GM18907 (cell line): ENCODE measurements at regions not wholly inside any gene's neighbourhood (a gene's known extent, or its start where the extent isn't known, plus 50 kb on each side); places are given as distances from the start of the nearest gene placed in this dataset.
"Not testable (repeated sequence)": the region's sequence is repeated elsewhere in the genome, so short reads cannot be mapped to it uniquely, and the experiment has no call there.

Experiments used
- ATAC-seq: cut with Tn5 transposase; IDR thresholded peaks from one replicate; pipeline ENCODE4 v1.9.1; 2021; ENCODE audit warnings: mild to moderate bottlenecking, moderate library complexity; ENCODE audit not compliant: unreplicated experiment

DNA sequence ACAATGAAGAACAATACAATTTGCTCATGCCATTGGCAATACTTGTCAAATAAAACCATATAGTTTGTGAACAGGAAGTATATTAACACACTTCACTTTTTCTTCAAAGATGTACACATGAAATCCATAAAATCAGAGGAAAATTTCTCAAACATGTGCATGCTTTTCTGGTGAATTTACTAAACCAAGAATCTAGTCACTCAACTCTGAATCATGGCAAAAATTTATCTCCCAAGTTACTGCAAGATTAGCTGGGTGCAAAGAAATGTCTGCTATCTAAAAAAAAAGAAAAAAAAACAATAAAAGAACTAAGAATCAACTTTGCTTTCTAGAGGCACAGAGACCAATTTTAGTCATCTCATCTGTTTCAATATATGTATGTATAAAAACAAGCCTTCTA, 419.2 kb downstream of the NR4A2 start:
- no peak for ATAC-seq

DNA sequence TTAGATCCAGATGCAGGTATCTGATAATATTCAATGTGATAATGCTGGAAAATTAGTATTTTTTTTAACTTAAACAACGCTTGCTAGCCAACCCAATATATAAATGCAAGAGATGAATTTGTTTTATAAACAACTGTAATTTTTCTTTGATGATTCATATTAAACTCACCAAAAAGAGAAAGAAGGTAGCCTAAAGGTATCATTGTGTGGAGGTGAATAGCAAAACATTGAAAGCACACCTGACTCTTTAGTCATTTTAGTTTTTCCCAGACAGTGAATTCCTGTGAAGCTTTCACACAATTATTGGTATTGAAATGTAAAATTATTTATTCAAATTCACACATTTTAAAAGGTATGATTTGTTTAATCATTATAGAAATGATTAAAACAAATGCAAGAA, 424.0 kb downstream of the NR4A2 start:
- no peak for ATAC-seq

- ATAC-seq = no peak
Observed at GRCh38 chr2:155907211-155907610, 425.3 kb downstream of the NR4A2 start.

GRCh38 chr2:155905657-155906056, 426.9 kb downstream of the NR4A2 start:
- ATAC-seq = no peak

- no peak for ATAC-seq
Observed at GRCh38 chr2:155904720-155905119, 427.8 kb downstream of the NR4A2 start.

DNA sequence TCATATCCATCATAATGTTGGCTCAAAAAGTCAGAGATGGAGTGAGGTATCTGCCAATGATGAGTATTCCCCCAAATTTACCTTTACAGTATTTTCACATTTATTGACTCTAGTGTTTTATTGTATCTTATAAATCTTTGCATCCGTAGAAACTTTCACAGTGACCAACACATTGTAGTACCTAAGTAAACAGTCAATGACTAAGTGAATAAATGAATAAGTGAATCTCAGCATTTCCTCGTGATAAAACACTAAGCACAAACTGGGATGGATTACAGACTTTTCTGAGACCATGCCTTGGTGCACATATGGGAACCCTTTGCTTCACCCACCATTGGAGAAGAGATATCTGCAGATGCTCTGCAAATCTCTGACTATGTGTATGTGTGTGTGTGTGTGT, 429.9 kb downstream of the NR4A2 start:
- no peak for ATAC-seq

GRCh38 chr2:155895016-155895415, 437.5 kb downstream of the NR4A2 start:
- no peak for ATAC-seq

DNA sequence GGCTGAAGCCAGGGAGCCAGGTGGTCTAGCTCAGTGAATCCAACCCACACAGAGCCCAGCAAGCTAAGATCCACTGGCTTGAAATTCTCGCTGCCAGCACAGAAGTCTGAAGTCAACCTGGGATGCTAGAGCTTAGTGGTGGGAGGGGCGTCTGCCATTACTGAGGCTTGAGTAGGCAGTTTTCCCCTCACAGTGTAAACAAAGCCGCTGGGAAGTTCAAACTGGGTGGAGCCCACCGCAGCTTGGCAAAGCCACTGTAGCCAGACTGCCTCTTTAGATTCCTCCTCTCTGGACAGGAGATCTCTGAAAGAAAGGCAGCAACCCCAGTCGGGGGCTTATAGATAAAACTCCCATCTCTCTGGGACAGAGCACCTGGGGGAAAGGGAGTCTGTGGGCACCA, 452.1 kb downstream of the NR4A2 start:
- ATAC-seq = not testable (repeated sequence)

GRCh38 chr2:155879900-155880299, 452.6 kb downstream of the NR4A2 start:
- not testable (repeated sequence) for ATAC-seq

DNA sequence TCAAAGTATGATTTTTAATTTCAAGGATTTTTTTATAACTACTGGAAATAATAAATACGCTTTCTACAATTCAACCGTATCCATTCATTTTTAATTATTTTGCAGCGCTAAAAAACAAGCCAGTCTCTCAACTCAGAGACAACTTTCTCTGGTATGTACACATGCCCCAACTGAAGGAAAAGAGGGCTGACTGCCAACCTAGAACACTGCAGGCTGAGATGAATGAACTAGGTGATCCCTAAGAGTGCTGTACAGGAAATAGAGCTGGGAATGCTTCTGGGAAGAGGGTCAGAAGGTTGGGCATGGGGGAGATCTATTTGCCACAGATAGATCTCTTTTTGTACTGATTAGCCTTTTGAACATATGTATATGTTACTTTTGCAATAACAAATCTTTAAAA, 460.1 kb downstream of the NR4A2 start:
- ATAC-seq = no peak

- no peak for ATAC-seq
Observed at GRCh38 chr2:155871940-155872339, 460.6 kb downstream of the NR4A2 start.

DNA sequence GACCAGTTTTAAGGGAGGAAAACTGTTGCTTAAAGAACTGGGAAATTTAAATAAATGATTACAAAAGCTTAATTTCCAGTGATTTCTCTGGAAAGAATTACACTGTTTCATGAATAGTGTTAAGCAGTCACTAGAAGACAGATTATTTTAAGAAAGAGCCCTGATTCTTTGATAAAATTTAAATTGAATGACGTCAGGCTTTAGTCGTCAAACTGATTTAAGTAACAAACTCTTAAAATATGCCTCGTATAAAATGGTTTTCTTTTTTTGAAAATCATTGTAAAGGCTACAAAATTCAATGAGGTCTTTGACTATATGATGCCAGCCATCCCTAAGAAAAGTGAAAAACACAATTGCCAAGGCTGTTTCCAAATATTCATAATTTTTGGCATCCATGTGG, 465.0 kb downstream of the NR4A2 start:
- no peak for ATAC-seq

DNA sequence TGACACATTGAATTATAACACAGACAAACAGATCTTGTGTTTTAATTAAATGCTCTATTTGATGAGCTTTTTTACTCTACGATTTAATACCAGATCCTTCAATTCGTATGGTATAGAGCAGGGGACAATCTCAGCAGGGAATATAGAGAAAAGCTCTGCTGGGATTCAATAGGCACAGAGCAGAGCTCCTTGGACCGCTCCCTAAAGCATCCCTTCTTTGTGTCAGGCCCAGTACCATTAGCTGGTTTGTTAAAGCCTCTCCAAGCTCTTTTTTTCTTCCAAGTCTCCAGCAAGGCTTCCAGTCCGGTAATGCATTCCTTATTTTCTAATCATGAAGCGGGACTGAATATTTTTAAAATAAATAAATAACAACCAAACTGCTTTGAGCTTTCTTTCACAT, 466.0 kb downstream of the NR4A2 start:
- no peak for ATAC-seq

DNA sequence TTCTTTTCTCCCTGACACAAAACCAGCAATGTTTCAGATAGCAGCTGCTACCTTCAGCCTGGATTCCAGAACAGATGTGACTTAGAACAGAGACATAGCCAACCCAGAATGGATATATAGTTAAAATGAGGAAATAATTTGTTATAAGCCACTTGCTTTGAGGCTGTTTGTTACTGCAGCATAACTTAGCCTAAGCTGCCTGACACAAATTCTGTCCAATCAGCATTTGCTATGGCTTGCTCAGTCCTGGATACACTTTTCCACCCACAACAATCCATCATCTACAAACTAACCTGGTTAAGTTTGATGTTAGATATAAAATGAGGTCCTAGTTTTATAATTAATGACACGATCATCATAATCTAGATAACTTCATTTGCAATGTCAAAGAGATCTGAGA, 480.4 kb downstream of the NR4A2 start:
- no peak for ATAC-seq

DNA sequence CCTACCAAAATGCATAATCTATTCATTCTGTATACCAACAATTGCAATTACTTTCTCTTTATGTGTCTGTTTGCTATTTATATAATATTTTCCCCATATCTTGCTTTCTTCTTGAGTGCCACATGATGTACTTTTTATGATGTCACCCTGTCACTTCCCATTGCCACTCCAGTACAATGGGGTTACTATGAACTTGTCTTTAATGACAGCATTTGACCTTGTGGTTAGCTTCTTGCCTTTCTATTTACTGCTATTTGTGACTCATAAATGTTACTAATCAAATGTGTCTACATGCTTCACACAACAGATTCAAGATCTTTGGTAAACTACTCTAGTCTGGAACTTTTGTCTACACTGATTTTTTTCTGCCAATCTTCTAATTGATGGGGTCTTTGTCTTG, 486.3 kb downstream of the NR4A2 start:
- ATAC-seq = peak; percentile 67

GRCh38 chr2:155844461-155844860, 488.1 kb downstream of the NR4A2 start:
- no peak for ATAC-seq

DNA sequence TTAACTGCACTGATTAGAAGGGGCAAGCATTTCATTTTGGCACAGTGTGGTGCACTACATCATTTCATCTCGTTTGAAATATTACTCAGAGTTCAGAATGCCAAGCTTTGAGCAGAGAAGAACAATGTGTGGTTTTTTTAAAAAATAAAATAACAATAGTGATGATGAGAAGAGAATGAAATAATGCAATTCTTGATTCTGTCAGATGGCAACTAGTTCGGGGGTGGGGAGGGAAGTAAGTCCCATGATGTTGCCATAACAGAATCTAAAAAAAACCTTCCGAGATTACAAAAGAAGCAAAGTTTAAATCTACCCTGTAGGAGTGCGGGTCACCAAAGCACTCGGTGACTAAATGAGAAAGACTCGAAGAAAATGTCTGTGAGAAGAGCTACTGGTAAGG, 490.4 kb downstream of the NR4A2 start:
- no peak for ATAC-seq

DNA sequence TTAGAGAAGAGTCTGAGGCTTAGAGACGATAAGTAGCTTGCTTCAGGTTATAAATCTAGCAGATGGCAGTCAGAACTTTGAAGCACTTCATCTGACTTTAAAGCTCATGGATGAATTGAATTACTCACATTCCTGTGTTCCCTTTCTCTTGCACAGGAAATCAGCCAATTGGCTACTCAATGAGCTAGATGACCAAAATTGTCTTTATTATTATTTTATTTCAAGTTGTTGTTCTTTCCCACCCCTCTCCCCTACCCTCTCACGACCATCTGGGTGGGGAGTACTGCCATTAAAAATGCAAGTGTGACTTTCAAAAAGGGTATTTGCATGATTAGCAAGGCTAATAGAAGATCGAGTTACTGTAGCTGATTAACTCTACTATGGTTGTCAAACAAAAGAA, 491.1 kb downstream of the NR4A2 start:
- no peak for ATAC-seq

DNA sequence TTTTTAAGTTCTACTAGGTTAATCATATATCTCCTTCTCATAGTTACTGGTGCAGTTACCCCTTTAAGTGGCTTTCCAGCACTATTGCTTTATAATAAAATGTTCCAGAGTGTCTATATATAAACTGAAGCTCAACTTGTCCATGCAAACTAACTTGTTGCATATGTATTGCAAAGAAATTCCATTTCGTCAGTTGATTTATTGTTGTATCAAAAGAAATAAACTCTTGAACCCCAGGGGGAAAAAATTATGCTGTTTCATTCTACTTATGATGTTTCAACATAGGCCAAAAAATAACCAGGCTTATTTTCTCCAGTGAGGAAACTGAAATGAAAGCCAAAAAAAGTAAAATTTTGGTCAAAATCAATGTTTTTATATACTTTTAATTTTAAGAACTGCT, 491.9 kb downstream of the NR4A2 start:
- no peak for ATAC-seq

- ATAC-seq = no peak
Observed at GRCh38 chr2:155839991-155840390, 492.5 kb downstream of the NR4A2 start.

DNA sequence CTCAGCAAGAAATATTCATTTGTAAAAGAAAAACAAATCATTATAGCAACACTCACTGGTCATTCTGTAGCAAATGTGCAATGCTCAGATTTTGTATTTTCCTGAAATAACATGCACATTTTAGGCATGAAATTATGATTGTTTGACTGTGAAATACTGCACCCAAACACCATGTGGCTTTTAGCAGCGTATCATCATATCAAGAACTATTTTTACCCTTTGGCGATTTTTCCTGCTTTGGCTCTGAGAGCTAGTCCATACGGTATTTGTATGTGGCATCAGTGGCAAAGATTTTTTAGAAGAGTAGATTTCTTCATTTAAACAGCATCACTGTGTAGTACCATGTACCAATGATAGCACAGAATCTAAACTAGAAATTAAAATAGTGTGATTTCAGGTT, 493.1 kb downstream of the NR4A2 start:
- no peak for ATAC-seq

GRCh38 chr2:155836439-155836838, 496.1 kb downstream of the NR4A2 start:
- ATAC-seq = no peak

- no peak for ATAC-seq
Observed at GRCh38 chr2:155830817-155831579, 501.5 kb downstream of the NR4A2 start.
